ENCODE measurements at regions not wholly inside any gene's neighbourhood (a gene's known extent, or its start where the extent isn't known, plus 50 kb on each side); places are given as distances from the start of the nearest gene placed in this dataset.

DNA sequence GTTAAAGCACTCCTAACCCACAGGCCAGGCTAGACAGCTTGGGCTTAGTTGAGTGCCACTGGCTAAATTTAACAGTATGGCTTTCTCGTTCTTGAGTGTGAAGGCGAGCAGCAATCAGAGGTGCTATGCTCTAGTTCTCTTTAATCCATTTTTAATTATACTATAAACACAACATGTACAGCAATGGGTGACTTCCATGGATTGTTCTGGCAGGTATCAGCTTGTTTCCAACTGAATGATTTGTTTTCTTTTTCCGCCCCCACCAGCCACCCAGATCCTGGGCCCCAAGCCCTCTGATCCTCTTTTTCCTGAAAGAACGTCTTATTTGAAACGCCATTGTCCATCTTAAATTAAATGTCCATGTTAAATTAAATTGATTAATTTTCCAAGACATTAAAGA lies 244.8 kb downstream of the IKZF2 start:
- TF ChIP-seq CTCF (IDR thresholded peaks at IDR 0.05) (no peak), POLR2A (IDR thresholded peaks at IDR 0.05) (no peak)

Data from prostate gland (tissue), 2 donors.